Muscle of arm (tissue), 1 donor: ENCODE measurements at regions not wholly inside any gene's neighbourhood (a gene's known extent, or its start where the extent isn't known, plus 50 kb on each side); places are given as distances from the start of the nearest gene placed in this dataset.
"Not testable (repeated sequence)": the region's sequence is repeated elsewhere in the genome, so short reads cannot be mapped to it uniquely, and the experiment has no call there.

ENCODE experiments used
- DNase-seq: peaks from one replicate; pipeline ENCODE4 v3.0.0-alpha.2; 2013

- no peak for DNase-seq
These were observed 650.4 kb upstream of the PRMT6 start for GRCh38 chr1:106406114-106406513.

- not testable (repeated sequence) for DNase-seq
These were observed 644.2 kb upstream of the PRMT6 start for GRCh38 chr1:106412321-106412720.

- no peak for DNase-seq
These were observed 621.2 kb upstream of the PRMT6 start for GRCh38 chr1:106435269-106435668.

GRCh38 chr1:106439475-106439874 is 617.0 kb upstream of the PRMT6 start:
- no peak for DNase-seq

- no peak for DNase-seq
These were observed 609.0 kb upstream of the PRMT6 start for GRCh38 chr1:106447466-106447865.

- no peak for DNase-seq
These were observed 599.6 kb upstream of the PRMT6 start for GRCh38 chr1:106456832-106457231.

- DNase-seq = no peak
These were observed 599.1 kb upstream of the PRMT6 start for GRCh38 chr1:106457368-106457767.

- no peak for DNase-seq
These were observed 597.6 kb upstream of the PRMT6 start for GRCh38 chr1:106458866-106459265.

- no peak for DNase-seq
These were observed 597.1 kb upstream of the PRMT6 start for GRCh38 chr1:106459418-106459817.

GRCh38 chr1:106465666-106466065 is 590.8 kb upstream of the PRMT6 start:
- DNase-seq = no peak

- no peak for DNase-seq
These were observed 575.8 kb upstream of the PRMT6 start for GRCh38 chr1:106480629-106481028.

GRCh38 chr1:106492880-106493279 is 563.6 kb upstream of the PRMT6 start:
- no peak for DNase-seq

- DNase-seq = no peak
These were observed 561.8 kb upstream of the PRMT6 start for GRCh38 chr1:106494646-106495045.

GRCh38 chr1:106498238-106498637 is 558.2 kb upstream of the PRMT6 start:
- no peak for DNase-seq

GRCh38 chr1:106502659-106503058 is 553.8 kb upstream of the PRMT6 start:
- DNase-seq = no peak

- no peak for DNase-seq
These were observed 541.1 kb upstream of the PRMT6 start for GRCh38 chr1:106515375-106515774.

- DNase-seq = no peak
These were observed 539.2 kb upstream of the PRMT6 start for GRCh38 chr1:106517224-106517623.

- DNase-seq = no peak
These were observed 533.0 kb upstream of the PRMT6 start for GRCh38 chr1:106523497-106523896.

GRCh38 chr1:106524631-106525030 is 531.8 kb upstream of the PRMT6 start:
- no peak for DNase-seq

GRCh38 chr1:106526650-106527049 is 529.8 kb upstream of the PRMT6 start:
- DNase-seq = no peak

- no peak for DNase-seq
These were observed 521.9 kb upstream of the PRMT6 start for GRCh38 chr1:106534612-106535011.

GRCh38 chr1:106536741-106537140 is 519.7 kb upstream of the PRMT6 start:
- DNase-seq = no peak

- no peak for DNase-seq
These were observed 507.7 kb upstream of the PRMT6 start for GRCh38 chr1:106548726-106549125.

GRCh38 chr1:106554294-106554693 is 502.2 kb upstream of the PRMT6 start:
- no peak for DNase-seq

- no peak for DNase-seq
These were observed 500.9 kb upstream of the PRMT6 start for GRCh38 chr1:106555571-106555970.
